Stomach (tissue), 8 donors: ENCODE measurements at regions not wholly inside any gene's neighbourhood (a gene's known extent, or its start where the extent isn't known, plus 50 kb on each side); places are given as distances from the start of the nearest gene placed in this dataset.

Experiments used
- DNase-seq, 2 donors: peaks; one replicate each; pipeline versions ENCODE4 v3.0.0 to v3.0.0-alpha.2; 2013 to 2019
- H3K27ac ChIP-seq, 5 donors: fragments of 200-600 bp in 4 of 5; sonication (generic) in 4 of 5; one replicate each; pipeline ENCODE4 v1.5.1; 2013 to 2019; ENCODE audit warnings: mild to moderate bottlenecking in 1 of 5, moderate library complexity in 1 of 5
- H3K27me3 ChIP-seq, 3 donors: fragments of 200-600 bp; sonication (generic); one replicate each; pipeline ENCODE4 v1.5.1; 2017 to 2019; ENCODE audit warnings: mixed run types in 1 of 3
- H3K36me3 ChIP-seq, 4 donors: fragments of 200-600 bp; sonication (generic); 1 replicate in 3 of 4; 2 replicates in 1 of 4; pipeline ENCODE4 v1.5.1; 2016 to 2019
- H3K4me1 ChIP-seq, 4 donors: fragments of 200-600 bp; sonication (generic); one replicate each; pipeline ENCODE4 v1.5.1; 2016 to 2019
- H3K4me3 ChIP-seq, 4 donors: fragments of 200-600 bp; sonication (generic) in 3 of 4; one replicate each; pipeline ENCODE4 v1.5.1; 2016 to 2019; ENCODE audit warnings: mild to moderate bottlenecking in 1 of 4
- H3K9me3 ChIP-seq, 4 donors: fragments of 200-600 bp; sonication (generic); one replicate each; pipeline ENCODE4 v1.5.1; 2016 to 2019
- CTCF ChIP-seq, 7 experiments: fragments of 450-650 bp in 4 of 7; fragments of 200-600 bp in 3 of 7; sonication (generic) in 3 of 7; IDR thresholded peaks; one replicate each; pipeline ENCODE4 v1.5.1; 2016 to 2019; ENCODE audit warnings: antibody characterized with exemption in 7 of 7, control low read depth in 2 of 7, mild to moderate bottlenecking in 1 of 7
- EP300 ChIP-seq: sonication (generic); formaldehyde crosslinking; IDR thresholded peaks from one replicate; pipeline ENCODE4 v1.6.1; 2017; ENCODE audit warnings: antibody characterized with exemption
- POLR2A ChIP-seq, 4 donors: fragments of 450-650 bp; IDR thresholded peaks; one replicate each; pipeline ENCODE4 v1.6.1; 2016; ENCODE audit warnings: antibody characterized with exemption in 4 of 4, control low read depth in 2 of 4, mild to moderate bottlenecking in 1 of 4, moderate library complexity in 1 of 4
- POLR2AphosphoS5 ChIP-seq, 3 donors: sonication (generic); formaldehyde crosslinking; IDR thresholded peaks; one replicate each; pipeline ENCODE4 v1.6.1; 2016; ENCODE audit warnings: antibody characterized with exemption in 3 of 3
- WGBS, 5 donors: extraction: QIAGEN DNeasy Blood & Tissue Kit in 3 of 5; methylation state at CpG; one replicate each; pipeline versions ENCODE4 v1.1.5 to v1.1.7; 2013 to 2018; 5-methylcytosine and 5-hydroxymethylcytosine counted together
- intact Hi-C: fragments of 100-400 bp; cut with DNase I; formaldehyde crosslinking; loops from one replicate; pipeline ENCODE4 v1.15.1; 2023; ENCODE audit warnings: low total_unique reads
- donor health status: healthy with polysubstance abuse.
- donor health status: Bipolar disorder and iron deficiency.
- donor health status: healthy.

DNA sequence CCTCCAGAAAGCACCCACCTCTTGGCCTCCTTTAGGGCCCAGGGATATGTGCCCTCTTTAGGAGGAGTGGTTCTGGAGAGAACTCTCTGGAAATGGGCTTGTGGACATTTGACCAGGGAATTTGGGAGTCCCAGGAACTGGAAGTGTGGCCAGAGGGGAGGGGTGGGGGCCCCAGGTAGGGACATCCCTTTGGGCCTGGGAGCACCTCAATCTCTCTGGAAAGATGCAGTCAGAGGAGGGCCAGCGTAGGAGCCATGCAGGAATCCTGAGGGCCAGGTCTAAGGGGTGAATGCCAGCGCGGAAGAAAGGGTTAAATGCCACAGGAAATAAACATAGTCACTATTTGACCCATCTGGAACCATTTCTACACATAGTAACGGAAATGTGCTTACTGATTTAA is 50.3 kb upstream of the ITGA11 start:
- DNase-seq = no peak
- Histone ChIP-seq H3K36me3 (no peaks in the 10 kb centered on the region), H3K27me3 (no peaks in the 10 kb centered on the region), H3K27ac (no peak overlapping the region), H3K9me3 (no peaks in the 10 kb centered on the region), H3K4me1 (peaks cover 0 to 27% (median 20%) of the 10 kb centered on the region in 4 donors), H3K4me3 (no peak overlapping the region)
- intact Hi-C loops = no loop called here
- 80 to 88% (median 82%) methylated on average over 4 of the region's 4 CpGs for WGBS, 5 donors
- TF ChIP-seq CTCF (IDR thresholded peaks at IDR 0.05) = no peak
- TF ChIP-seq POLR2AphosphoS5 (IDR thresholded peaks at IDR 0.05) = no peak
- no peak for TF ChIP-seq EP300
- no peak for TF ChIP-seq POLR2A (IDR thresholded peaks at IDR 0.05)

DNA sequence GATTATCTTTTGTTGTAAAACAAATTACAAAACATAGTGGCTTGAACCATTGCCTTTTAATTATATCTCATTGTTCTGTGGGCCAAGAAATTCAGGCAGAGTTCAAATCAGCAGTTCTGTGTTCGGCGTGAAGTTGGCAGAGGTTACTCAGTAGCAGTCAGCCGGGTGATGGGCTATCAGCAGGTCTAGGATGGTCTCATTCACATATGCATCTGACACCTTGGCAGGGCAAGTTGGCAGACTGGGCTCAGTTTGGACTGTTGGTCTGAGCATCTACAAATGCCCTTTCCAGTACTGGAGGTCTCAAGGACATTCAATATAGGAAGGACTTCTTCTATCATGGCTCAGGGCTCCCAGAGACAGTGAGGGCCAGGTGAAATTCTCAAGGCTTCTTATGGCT is 51.2 kb upstream of the ITGA11 start:
- Histone ChIP-seq H3K27me3 (no peaks in the 10 kb centered on the region), H3K9me3 (no peaks in the 10 kb centered on the region), H3K36me3 (no peaks in the 10 kb centered on the region), H3K27ac (no peak overlapping the region), H3K4me3 (no peak overlapping the region), H3K4me1 (peaks cover 0 to 31% (median 20%) of the 10 kb centered on the region in 4 donors)
- intact Hi-C loops = no loop called here
- no peak for TF ChIP-seq POLR2AphosphoS5 (IDR thresholded peaks at IDR 0.05)
- WGBS, 5 donors = 55 to 81% (median 62%) methylated on average over 3 of the region's 3 CpGs
- DNase-seq = no peak

DNA sequence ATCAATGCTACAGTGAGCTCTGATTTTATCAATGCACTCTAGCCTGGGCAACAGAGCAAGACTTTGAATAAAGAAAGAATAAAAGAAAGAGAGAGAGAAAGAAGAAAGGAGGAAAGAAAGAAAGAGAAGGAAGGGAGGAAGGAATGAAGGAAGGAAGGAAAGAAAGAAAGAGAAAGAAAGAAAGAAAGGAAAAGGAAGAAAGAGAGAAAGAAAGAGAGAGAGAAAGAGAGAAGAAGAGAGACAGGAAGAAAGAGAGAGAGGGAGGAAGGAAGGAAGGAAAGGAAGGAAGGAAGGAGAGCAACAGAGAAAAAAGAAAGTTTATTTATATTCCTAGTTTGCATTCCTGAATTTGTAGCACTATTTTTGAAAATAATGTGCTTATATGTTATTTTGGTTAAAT is 52.3 kb upstream of the ITGA11 start:
- TF ChIP-seq POLR2AphosphoS5 (IDR thresholded peaks at IDR 0.05) (no peak), CTCF (IDR thresholded peaks at IDR 0.05) (no peak), EP300 (no peak), POLR2A (IDR thresholded peaks at IDR 0.05) (no peak)
- no peaks in the 10 kb centered on the region for H3K9me3 ChIP-seq
- no peaks in the 10 kb centered on the region for H3K27me3 ChIP-seq
- H3K36me3 ChIP-seq = no peaks in the 10 kb centered on the region
- peak overlapping the region in 3 of 5 donors; percentile 59 to 71 (median 61) for H3K27ac ChIP-seq
- no peak overlapping the region for H3K4me3 ChIP-seq
- DNase-seq = no peak
- peaks cover 0 to 31% (median 20%) of the 10 kb centered on the region in 4 donors for H3K4me1 ChIP-seq
- intact Hi-C loops = no loop called here

DNA sequence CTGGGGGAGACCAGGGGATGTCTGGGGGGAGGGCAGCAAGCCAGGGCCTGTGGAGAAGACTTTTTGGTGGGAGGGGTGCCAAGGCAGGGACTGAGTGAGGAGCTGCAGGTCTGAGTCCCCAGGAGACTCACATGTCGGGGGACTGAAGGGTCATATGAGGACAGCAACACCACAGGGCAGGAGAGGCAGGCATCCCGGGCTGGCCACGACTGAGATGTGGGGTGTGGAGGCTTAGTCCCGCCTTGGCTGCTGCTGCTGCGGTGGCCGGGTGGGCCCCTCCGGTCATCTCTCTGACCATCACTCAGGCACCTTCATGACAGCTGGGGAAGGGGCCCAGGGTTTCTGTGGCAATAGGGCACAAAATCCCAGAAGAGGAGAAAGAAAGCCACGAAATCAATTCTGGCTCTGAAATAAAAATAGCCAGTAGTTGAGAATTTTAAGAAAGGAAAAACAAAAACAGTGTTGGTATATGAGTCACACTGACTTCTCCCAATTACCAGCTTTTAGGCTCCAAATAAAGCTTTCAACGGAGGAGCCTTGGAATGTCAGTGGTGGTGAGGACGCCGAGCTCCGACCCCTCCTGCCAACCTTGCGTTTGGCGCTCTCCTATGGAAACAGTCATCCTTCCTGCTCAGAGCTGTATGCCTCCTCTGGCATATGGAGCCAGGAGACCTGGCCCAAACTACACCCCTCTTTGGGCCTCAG is 52.9 kb upstream of the ITGA11 start:
- Histone ChIP-seq H3K4me3 (no peak overlapping the region), H3K9me3 (no peaks in the 10 kb centered on the region), H3K36me3 (no peaks in the 10 kb centered on the region), H3K27ac (peak overlapping the region in 3 of 5 donors; percentile 59 to 71 (median 61)), H3K4me1 (peaks cover 0 to 31% (median 20%) of the 10 kb centered on the region in 4 donors), H3K27me3 (no peaks in the 10 kb centered on the region)
- no peak for TF ChIP-seq POLR2A (IDR thresholded peaks at IDR 0.05)
- TF ChIP-seq CTCF (IDR thresholded peaks at IDR 0.05) = no peak
- no peak for TF ChIP-seq POLR2AphosphoS5 (IDR thresholded peaks at IDR 0.05)
- TF ChIP-seq EP300 = no peak
- intact Hi-C loops = no loop called here
- 47 to 66% (median 57%) methylated on average over 14 of the region's 14 CpGs for WGBS, 5 donors
- DNase-seq = no peak

GRCh38 chr15:68485721-68486360 is 53.9 kb upstream of the ITGA11 start:
- WGBS, 5 donors = 54 to 67% (median 60%) methylated on average over 6 of the region's 6 CpGs
- Histone ChIP-seq H3K27ac (peak overlapping the region in 2 of 5 donors; percentile 59 to 61), H3K4me1 (peaks cover 0 to 31% (median 20%) of the 10 kb centered on the region in 4 donors), H3K9me3 (no peaks in the 10 kb centered on the region), H3K4me3 (no peak overlapping the region), H3K27me3 (no peaks in the 10 kb centered on the region), H3K36me3 (no peaks in the 10 kb centered on the region)
- DNase-seq = no peak
- TF ChIP-seq EP300 = no peak
- no peak for TF ChIP-seq POLR2A (IDR thresholded peaks at IDR 0.05)
- no peak for TF ChIP-seq POLR2AphosphoS5 (IDR thresholded peaks at IDR 0.05)
- TF ChIP-seq CTCF (IDR thresholded peaks at IDR 0.05) = no peak
- intact Hi-C loops = no loop called here
